ENCODE measurements at regions not wholly inside any gene's neighbourhood (a gene's known extent, or its start where the extent isn't known, plus 50 kb on each side); places are given as distances from the start of the nearest gene placed in this dataset.
"Not testable (repeated sequence)": the region's sequence is repeated elsewhere in the genome, so short reads cannot be mapped to it uniquely, and the experiment has no call there.

DNA sequence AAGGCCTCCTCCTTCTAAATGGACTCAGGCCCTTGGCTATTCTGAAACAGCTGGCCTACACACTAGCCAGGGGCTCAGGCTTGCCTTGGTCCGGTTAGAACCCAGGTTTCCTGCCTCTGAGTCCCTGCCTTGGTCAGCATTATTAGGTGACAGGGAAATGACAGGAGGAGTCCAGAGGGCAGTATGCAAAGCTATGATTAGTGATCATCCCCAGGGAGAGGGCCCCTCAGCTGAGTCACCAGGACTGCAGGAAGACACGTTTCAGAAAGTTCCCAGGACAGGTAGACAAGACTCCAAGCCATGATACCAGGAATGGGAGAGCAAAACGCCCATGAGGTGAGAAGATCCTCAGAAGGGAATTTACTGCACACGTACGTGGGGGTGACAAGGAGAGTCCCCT is 301.1 kb upstream of the COBL start:
- Histone ChIP-seq H3K27me3 (no peaks in the 10 kb centered on the region), H3K4me1 (no peaks in the 10 kb centered on the region), H3K9ac (no peak overlapping the region), H3K9me3 (replicated peaks in 1 of 11) (peaks cover under 1 to 9% (median 5%) of the 10 kb centered on the region in 11 experiments; a peak in 17 of 22 replicates), H3K27ac (no peak overlapping the region), H4K20me1 (no peaks in the 10 kb centered on the region), H3K4me2 (no peak overlapping the region), H3K4me3 (no peak overlapping the region), H3K36me3 (no peaks in the 10 kb centered on the region)
- TF ChIP-seq Cebpa-rat (IDR thresholded peaks at IDR 0.05) = no peak

DNA sequence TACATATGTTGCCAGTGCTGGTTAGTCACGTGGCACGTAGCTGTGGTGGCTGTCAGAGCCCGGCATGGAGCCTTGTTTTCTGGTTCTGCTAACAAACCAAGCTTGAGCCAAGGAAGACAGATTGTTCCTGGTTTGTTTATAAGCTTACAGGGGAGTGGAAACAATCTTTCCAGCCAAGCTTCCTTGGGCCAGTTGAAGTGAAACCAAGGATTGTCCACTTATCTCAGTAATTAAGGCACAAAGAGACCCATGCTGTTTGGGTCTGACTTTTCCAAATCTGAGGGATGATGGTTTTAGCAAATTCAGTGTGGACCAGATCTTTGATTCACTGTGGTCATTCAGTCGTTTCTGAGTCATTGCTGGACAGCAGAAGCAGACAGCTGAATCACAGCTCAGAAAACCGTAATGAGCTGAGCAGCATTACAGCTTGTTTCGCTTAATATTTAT is 297.3 kb upstream of the COBL start:
- Histone ChIP-seq H3K4me1 (no peaks in the 10 kb centered on the region), H3K9me3 (replicated peaks in 1 of 11) (no peaks in the 10 kb centered on the region), H3K9ac (no peak overlapping the region), H3K27me3 (no peaks in the 10 kb centered on the region), H3K4me2 (no peak overlapping the region), H3K4me3 (no peak overlapping the region), H4K20me1 (no peaks in the 10 kb centered on the region), H3K27ac (no peak overlapping the region), H3K36me3 (no peaks in the 10 kb centered on the region)
- TF ChIP-seq Cebpa-rat (IDR thresholded peaks at IDR 0.05) = no peak

DNA sequence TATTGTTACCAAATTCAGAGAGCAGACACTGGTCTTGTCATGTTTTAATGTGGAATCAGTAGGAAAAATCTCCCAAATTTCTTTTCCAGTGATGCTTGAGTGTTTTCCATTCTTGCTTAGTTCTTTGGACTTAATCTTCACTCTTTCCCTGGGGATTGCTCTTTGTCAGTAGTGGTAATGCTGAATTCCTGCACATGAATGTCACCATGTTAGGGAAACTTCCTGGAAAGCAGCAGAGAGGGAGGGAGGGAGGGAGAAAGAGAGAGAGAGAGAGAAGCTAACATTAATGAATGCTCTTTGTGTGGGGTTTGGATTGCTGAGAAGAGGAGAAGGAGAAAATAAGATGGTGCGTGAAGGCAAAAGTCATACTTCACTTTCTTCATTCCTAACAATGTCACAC is 295.3 kb upstream of the COBL start:
- H3K4me1 ChIP-seq = no peaks in the 10 kb centered on the region
- no peaks in the 10 kb centered on the region for H3K36me3 ChIP-seq
- TF ChIP-seq Cebpa-rat (IDR thresholded peaks at IDR 0.05) = no peak
- H3K4me2 ChIP-seq = no peak overlapping the region
- H4K20me1 ChIP-seq = no peaks in the 10 kb centered on the region
- H3K9ac ChIP-seq = no peak overlapping the region
- no peak overlapping the region for H3K27ac ChIP-seq
- H3K9me3 ChIP-seq (replicated peaks in 1 of 11) = no peaks in the 10 kb centered on the region
- no peak overlapping the region for H3K4me3 ChIP-seq
- no peaks in the 10 kb centered on the region for H3K27me3 ChIP-seq

DNA sequence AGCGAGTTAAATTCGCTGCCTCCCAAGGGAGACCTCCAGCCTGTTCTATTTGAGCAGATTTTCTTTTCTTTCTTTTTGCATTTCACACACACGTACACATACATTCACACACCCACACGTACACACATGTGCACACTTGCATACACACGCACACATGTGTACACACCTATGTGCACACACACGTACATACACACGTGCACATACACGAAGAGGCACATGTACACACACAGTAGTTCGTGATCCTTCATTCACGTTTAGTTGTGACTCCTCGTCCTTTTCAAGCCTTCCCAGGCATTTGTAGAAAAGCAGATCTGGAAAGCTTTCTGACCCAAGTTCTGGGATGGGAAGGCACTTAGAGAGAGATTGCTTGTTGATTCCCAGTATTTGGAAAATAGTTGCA is 290.8 kb upstream of the COBL start:
- H3K4me1 ChIP-seq = no peaks in the 10 kb centered on the region
- 0 out of 22 replicates have a peak, but pooled peaks cover 0 to 5% (median 0%) of the 10 kb centered on the region in 11 experiments for H3K9me3 ChIP-seq (replicated peaks in 1 of 11)
- no peak overlapping the region for H3K9ac ChIP-seq
- H3K27me3 ChIP-seq = no peaks in the 10 kb centered on the region
- H3K4me2 ChIP-seq = no peak overlapping the region
- no peaks in the 10 kb centered on the region for H4K20me1 ChIP-seq
- TF ChIP-seq Cebpa-rat (IDR thresholded peaks at IDR 0.05) = no peak
- H3K27ac ChIP-seq = no peak overlapping the region
- no peak overlapping the region for H3K4me3 ChIP-seq
- no peaks in the 10 kb centered on the region for H3K36me3 ChIP-seq

GRCh38 chr7:51606601-51607154 is 290.1 kb upstream of the COBL start:
- H3K27me3 ChIP-seq = no peaks in the 10 kb centered on the region
- H3K4me3 ChIP-seq = no peak overlapping the region
- H4K20me1 ChIP-seq = no peaks in the 10 kb centered on the region
- peaks cover 0 to 10% (median 0%) of the 10 kb centered on the region in 11 experiments; a peak in 1 of 22 replicates for H3K9me3 ChIP-seq (replicated peaks in 1 of 11)
- TF ChIP-seq Cebpa-rat (IDR thresholded peaks at IDR 0.05) = no peak
- H3K4me1 ChIP-seq = no peaks in the 10 kb centered on the region
- no peak overlapping the region for H3K27ac ChIP-seq
- no peak overlapping the region for H3K4me2 ChIP-seq
- H3K9ac ChIP-seq = no peak overlapping the region
- H3K36me3 ChIP-seq = no peaks in the 10 kb centered on the region

DNA sequence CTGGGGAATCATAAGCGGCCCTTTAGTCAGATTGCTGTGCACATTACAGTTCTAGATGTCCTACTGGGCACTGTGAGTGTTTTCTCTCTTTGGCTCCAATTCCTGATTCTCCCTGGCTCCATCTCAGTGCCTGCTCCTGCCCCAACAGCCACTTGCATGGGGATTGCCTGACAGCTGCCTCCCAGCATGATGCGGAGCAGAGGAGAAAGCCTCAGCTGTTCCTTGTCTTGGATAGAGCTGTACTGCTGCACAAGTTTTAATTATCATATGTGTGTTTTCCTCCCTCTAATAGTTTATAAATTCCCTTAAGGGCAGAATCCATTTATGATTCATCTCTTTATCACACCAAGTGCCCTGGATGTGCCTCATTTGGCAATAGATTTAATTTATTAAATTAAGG is 285.8 kb upstream of the COBL start:
- Histone ChIP-seq H3K9ac (no peak overlapping the region), H3K4me1 (no peaks in the 10 kb centered on the region), H3K9me3 (replicated peaks in 1 of 11) (peaks cover 0 to 20% (median 0%) of the 10 kb centered on the region in 11 experiments; a peak in 8 of 22 replicates), H3K36me3 (no peaks in the 10 kb centered on the region), H3K4me3 (no peak overlapping the region), H4K20me1 (no peaks in the 10 kb centered on the region), H3K27ac (no peak overlapping the region), H3K4me2 (no peak overlapping the region), H3K27me3 (no peaks in the 10 kb centered on the region)
- TF ChIP-seq Cebpa-rat (IDR thresholded peaks at IDR 0.05) = no peak

DNA sequence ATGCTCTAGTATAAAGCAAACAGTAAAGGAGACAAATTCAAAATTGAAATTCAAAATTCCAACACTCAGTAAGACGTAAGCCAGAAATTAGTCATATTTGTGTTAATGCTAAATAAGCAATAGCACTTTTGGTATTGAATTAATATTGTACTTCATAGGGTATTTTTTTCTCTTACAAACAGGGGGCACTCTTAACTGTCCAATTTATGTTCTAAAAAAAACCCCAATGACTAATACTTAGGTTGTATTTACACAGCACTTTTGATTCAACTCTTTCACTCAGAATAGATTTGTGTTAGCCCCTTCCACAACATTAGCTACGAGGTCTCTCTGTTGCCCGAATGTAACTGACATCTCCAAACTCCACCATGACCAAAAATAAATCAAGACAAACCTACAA is 284.9 kb upstream of the COBL start:
- no peak overlapping the region for H3K4me3 ChIP-seq
- no peak overlapping the region for H3K4me2 ChIP-seq
- H3K9ac ChIP-seq = no peak overlapping the region
- TF ChIP-seq Cebpa-rat (IDR thresholded peaks at IDR 0.05) = no peak
- H3K36me3 ChIP-seq = no peaks in the 10 kb centered on the region
- H4K20me1 ChIP-seq = no peaks in the 10 kb centered on the region
- H3K4me1 ChIP-seq = no peaks in the 10 kb centered on the region
- H3K9me3 ChIP-seq (replicated peaks in 1 of 11) = peaks cover 0 to 20% (median 0%) of the 10 kb centered on the region in 11 experiments; a peak in 8 of 22 replicates
- H3K27ac ChIP-seq = no peak overlapping the region
- no peaks in the 10 kb centered on the region for H3K27me3 ChIP-seq

- H3K9me3 ChIP-seq (replicated peaks in 1 of 11) = peaks cover 0 to 20% (median 4%) of the 10 kb centered on the region in 11 experiments; a peak in 11 of 22 replicates
- not testable (repeated sequence) for H3K9ac ChIP-seq, H3K36me3 ChIP-seq, H3K4me3 ChIP-seq, H3K27me3 ChIP-seq, H4K20me1 ChIP-seq, H3K27ac ChIP-seq, H3K4me2 ChIP-seq, H3K4me1 ChIP-seq
Measured at GRCh38 chr7:51599935-51600334, 283.3 kb upstream of the COBL start.

GRCh38 chr7:51593628-51594027 is 277.0 kb upstream of the COBL start:
- no peaks in the 10 kb centered on the region for H3K27me3 ChIP-seq
- H4K20me1 ChIP-seq = no peaks in the 10 kb centered on the region
- no peaks in the 10 kb centered on the region for H3K36me3 ChIP-seq
- no peak overlapping the region for H3K4me3 ChIP-seq
- peaks cover 6 to 13% (median 11%) of the 10 kb centered on the region in 10 experiments; a peak in 18 of 20 replicates for H3K4me1 ChIP-seq
- no peak for TF ChIP-seq Cebpa-rat (IDR thresholded peaks at IDR 0.05)
- H3K27ac ChIP-seq = no peak overlapping the region
- H3K4me2 ChIP-seq = peak overlapping the region in 7 of 11 experiments; percentile 6 to 64 (median 26); a peak in 8 of 22 replicates
- no peak overlapping the region for H3K9ac ChIP-seq
- peaks cover 0 to 6% (median 0%) of the 10 kb centered on the region in 11 experiments; a peak in 4 of 22 replicates for H3K9me3 ChIP-seq (replicated peaks in 1 of 11)

All from BLaER1 treated with 17β-estradiol and CSF1 and Interleukin-3, amounts not matched to agents 10 nM and 100 nM (cell line).